Fibroblast of lung (primary cell): ENCODE measurements at regions not wholly inside any gene's neighbourhood (a gene's known extent, or its start where the extent isn't known, plus 50 kb on each side); places are given as distances from the start of the nearest gene placed in this dataset.

Source experiments
- DNase-seq, 2 donors: peaks; one replicate each; pipeline versions ENCODE4 v3.0.0 to v3.0.0-alpha.2; 2010; ENCODE audit warnings: low read depth in 2 of 2
- H2AFZ ChIP-seq: 2 replicates; pipeline ENCODE4 v1.5.1; 2012; ENCODE audit warnings: low read length, control low read depth, inconsistent platforms
- H3K27ac ChIP-seq: 2 replicates; pipeline ENCODE4 v1.5.1; 2011; ENCODE audit warnings: low read length, control low read depth; ENCODE audit not compliant: insufficient read depth
- H3K27me3 ChIP-seq: 2 replicates; pipeline ENCODE4 v1.5.1; 2011; ENCODE audit warnings: mild to moderate bottlenecking, low read length; ENCODE audit not compliant: control insufficient read depth, insufficient read depth
- H3K36me3 ChIP-seq: 2 replicates; pipeline ENCODE4 v1.5.1; 2011; ENCODE audit warnings: low read length; ENCODE audit not compliant: control insufficient read depth, insufficient read depth
- H3K4me1 ChIP-seq: 2 replicates; pipeline ENCODE4 v1.5.1; 2011; ENCODE audit warnings: low read length; ENCODE audit not compliant: control insufficient read depth, insufficient read depth; ENCODE audit errors: extremely low read depth
- H3K4me2 ChIP-seq: 2 replicates; pipeline ENCODE4 v1.5.1; 2011; ENCODE audit warnings: low read length, control low read depth; ENCODE audit not compliant: insufficient read depth; ENCODE audit errors: extremely low read depth
- H3K4me3 ChIP-seq, 4 experiments: fragments of 200-600 bp in 1 of 4; sonication (generic) in 1 of 4; replicated peaks in 1 of 4; 2 replicates each; pipeline ENCODE4 v1.5.1; 2011 to 2016; ENCODE audit warnings: low read length in 4 of 4, low read depth in 3 of 4, mild to moderate bottlenecking in 3 of 4, control low read depth in 2 of 4, inconsistent platforms in 1 of 4, mixed read lengths in 1 of 4; ENCODE audit not compliant: insufficient read depth in 1 of 4; ENCODE audit errors: control extremely low read depth in 1 of 4
- H3K79me2 ChIP-seq: 2 replicates; pipeline ENCODE4 v1.5.1; 2012; ENCODE audit warnings: mild to moderate bottlenecking, low read length, inconsistent platforms; ENCODE audit not compliant: control insufficient read depth, insufficient read depth
- H3K9ac ChIP-seq: 2 replicates; pipeline ENCODE4 v1.5.1; 2011; ENCODE audit warnings: mild to moderate bottlenecking, low read length, control low read depth; ENCODE audit not compliant: insufficient read depth
- H3K9me3 ChIP-seq: 2 replicates; pipeline ENCODE4 v1.5.1; 2012; ENCODE audit warnings: low read depth, low read length; ENCODE audit not compliant: control insufficient read depth, insufficient read depth
- H4K20me1 ChIP-seq: 2 replicates; pipeline ENCODE4 v1.5.1; 2011; ENCODE audit warnings: low read length; ENCODE audit not compliant: control insufficient read depth, insufficient read depth; ENCODE audit errors: extremely low read depth
- EZH2 ChIP-seq: IDR thresholded peaks from 2 replicates; pipeline ENCODE4 v1.5.1; 2012; ENCODE audit warnings: low read length, control low read depth, mild to moderate bottlenecking; ENCODE audit errors: missing control alignments
- TF ChIP-seq, protein P1 (sequence below), 2 donors: IDR thresholded peaks in 1 of 2; conservative IDR thresholded peaks in 1 of 2; 1 replicate in 1 of 2; 2 replicates in 1 of 2; pipeline ENCODE4 v1.5.1; 2011 to 2012; ENCODE audit warnings: low read length in 2 of 2, control low read depth in 1 of 2, inconsistent platforms in 1 of 2, low read depth in 1 of 2, mild to moderate bottlenecking in 1 of 2

- Histone ChIP-seq H3K4me2 (peak overlapping the region; percentile 6), H3K9ac (no peak overlapping the region), H3K4me3 (no peak overlapping the region), H3K4me1 (peaks cover 7% of the 10 kb centered on the region), H3K36me3 (no peaks in the 10 kb centered on the region), H3K79me2 (no peaks in the 10 kb centered on the region), H4K20me1 (no peaks in the 10 kb centered on the region), H3K27ac (peak overlapping the region; percentile 39), H3K9me3 (no peaks in the 10 kb centered on the region), H3K27me3 (no peaks in the 10 kb centered on the region), H2AFZ (no peak overlapping the region)
- DNase-seq: no peak
- TF ChIP-seq EZH2: no peak
- TF ChIP-seq, protein P1, sequence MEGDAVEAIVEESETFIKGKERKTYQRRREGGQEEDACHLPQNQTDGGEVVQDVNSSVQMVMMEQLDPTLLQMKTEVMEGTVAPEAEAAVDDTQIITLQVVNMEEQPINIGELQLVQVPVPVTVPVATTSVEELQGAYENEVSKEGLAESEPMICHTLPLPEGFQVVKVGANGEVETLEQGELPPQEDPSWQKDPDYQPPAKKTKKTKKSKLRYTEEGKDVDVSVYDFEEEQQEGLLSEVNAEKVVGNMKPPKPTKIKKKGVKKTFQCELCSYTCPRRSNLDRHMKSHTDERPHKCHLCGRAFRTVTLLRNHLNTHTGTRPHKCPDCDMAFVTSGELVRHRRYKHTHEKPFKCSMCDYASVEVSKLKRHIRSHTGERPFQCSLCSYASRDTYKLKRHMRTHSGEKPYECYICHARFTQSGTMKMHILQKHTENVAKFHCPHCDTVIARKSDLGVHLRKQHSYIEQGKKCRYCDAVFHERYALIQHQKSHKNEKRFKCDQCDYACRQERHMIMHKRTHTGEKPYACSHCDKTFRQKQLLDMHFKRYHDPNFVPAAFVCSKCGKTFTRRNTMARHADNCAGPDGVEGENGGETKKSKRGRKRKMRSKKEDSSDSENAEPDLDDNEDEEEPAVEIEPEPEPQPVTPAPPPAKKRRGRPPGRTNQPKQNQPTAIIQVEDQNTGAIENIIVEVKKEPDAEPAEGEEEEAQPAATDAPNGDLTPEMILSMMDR (conservative IDR thresholded peaks at IDR 0.05 in 1 of 2, IDR thresholded peaks at IDR 0.05 in 1 of 2; ENCODE audit: low read depth in 1 of 2, low read length in 2 of 2): no peak
Observed at GRCh38 chr3:154794814-154795445, 285.2 kb upstream of the MME start.

GRCh38 chr3:154794391-154794790, 285.7 kb upstream of the MME start:
- Histone ChIP-seq H2AFZ (no peak overlapping the region), H3K27ac (no peak overlapping the region), H3K4me2 (no peak overlapping the region)

DNA sequence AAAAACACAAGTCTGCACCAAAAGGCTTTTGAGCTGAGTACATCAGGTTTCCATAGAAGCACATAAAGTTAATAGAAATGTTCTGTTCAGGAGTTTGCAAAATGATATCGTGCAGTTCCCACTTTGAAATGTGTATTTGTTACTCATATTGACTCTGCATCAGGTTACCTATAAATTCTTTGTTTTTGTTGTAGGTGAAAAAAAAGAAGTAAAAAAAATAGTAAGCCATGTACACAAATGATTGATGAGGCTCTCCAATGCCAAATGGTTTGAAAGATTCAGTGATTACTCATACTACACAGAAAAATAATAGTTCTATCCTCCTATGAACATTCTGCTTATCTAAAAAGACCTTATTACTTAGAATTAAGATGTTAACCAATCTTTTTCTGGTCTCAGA, 287.3 kb upstream of the MME start:
- no peak overlapping the region for H2AFZ ChIP-seq
- no peaks in the 10 kb centered on the region for H3K27me3 ChIP-seq

More at GRCh38 chr3:154794391-154794790, 285.7 kb upstream of the MME start:
- H3K4me3 ChIP-seq: no peak overlapping the region
- H3K27me3 ChIP-seq: no peaks in the 10 kb centered on the region
- TF ChIP-seq, protein P1 (conservative IDR thresholded peaks at IDR 0.05 in 1 of 2, IDR thresholded peaks at IDR 0.05 in 1 of 2; ENCODE audit: low read depth in 1 of 2, low read length in 2 of 2): no peak
- no peak for TF ChIP-seq EZH2
- H3K79me2 ChIP-seq: no peaks in the 10 kb centered on the region
- no peaks in the 10 kb centered on the region for H3K9me3 ChIP-seq
- DNase-seq: no peak
- H3K9ac ChIP-seq: no peak overlapping the region
- no peaks in the 10 kb centered on the region for H4K20me1 ChIP-seq
- peaks cover 7% of the 10 kb centered on the region for H3K4me1 ChIP-seq
- H3K36me3 ChIP-seq: no peaks in the 10 kb centered on the region

More for the DNA sequence above, 287.3 kb upstream of the MME start:
- no peak overlapping the region for H3K9ac ChIP-seq
- no peak overlapping the region for H3K4me2 ChIP-seq
- H4K20me1 ChIP-seq: no peaks in the 10 kb centered on the region
- H3K9me3 ChIP-seq: no peaks in the 10 kb centered on the region
- no peak overlapping the region for H3K27ac ChIP-seq
- DNase-seq: peak in 1 of 2 donors; percentile 15
- H3K4me1 ChIP-seq: peaks cover 7% of the 10 kb centered on the region
- no peak overlapping the region for H3K4me3 ChIP-seq
- TF ChIP-seq EZH2: no peak
- TF ChIP-seq, protein P1 (conservative IDR thresholded peaks at IDR 0.05 in 1 of 2, IDR thresholded peaks at IDR 0.05 in 1 of 2; ENCODE audit: low read depth in 1 of 2, low read length in 2 of 2): no peak
- no peaks in the 10 kb centered on the region for H3K36me3 ChIP-seq
- no peaks in the 10 kb centered on the region for H3K79me2 ChIP-seq
